NCI-H1092 treated with DMSO at 0.1 percent for 48 hours (cell line): ENCODE measurements at regions not wholly inside any gene's neighbourhood (a gene's known extent, or its start where the extent isn't known, plus 50 kb on each side); places are given as distances from the start of the nearest gene placed in this dataset.
"Not testable (repeated sequence)": the region's sequence is repeated elsewhere in the genome, so short reads cannot be mapped to it uniquely, and the experiment has no call there.

Experiments
- DNase-seq: peaks from one replicate; lab custom pipeline; 2025; lab: John Stamatoyannopoulos, UW

DNA sequence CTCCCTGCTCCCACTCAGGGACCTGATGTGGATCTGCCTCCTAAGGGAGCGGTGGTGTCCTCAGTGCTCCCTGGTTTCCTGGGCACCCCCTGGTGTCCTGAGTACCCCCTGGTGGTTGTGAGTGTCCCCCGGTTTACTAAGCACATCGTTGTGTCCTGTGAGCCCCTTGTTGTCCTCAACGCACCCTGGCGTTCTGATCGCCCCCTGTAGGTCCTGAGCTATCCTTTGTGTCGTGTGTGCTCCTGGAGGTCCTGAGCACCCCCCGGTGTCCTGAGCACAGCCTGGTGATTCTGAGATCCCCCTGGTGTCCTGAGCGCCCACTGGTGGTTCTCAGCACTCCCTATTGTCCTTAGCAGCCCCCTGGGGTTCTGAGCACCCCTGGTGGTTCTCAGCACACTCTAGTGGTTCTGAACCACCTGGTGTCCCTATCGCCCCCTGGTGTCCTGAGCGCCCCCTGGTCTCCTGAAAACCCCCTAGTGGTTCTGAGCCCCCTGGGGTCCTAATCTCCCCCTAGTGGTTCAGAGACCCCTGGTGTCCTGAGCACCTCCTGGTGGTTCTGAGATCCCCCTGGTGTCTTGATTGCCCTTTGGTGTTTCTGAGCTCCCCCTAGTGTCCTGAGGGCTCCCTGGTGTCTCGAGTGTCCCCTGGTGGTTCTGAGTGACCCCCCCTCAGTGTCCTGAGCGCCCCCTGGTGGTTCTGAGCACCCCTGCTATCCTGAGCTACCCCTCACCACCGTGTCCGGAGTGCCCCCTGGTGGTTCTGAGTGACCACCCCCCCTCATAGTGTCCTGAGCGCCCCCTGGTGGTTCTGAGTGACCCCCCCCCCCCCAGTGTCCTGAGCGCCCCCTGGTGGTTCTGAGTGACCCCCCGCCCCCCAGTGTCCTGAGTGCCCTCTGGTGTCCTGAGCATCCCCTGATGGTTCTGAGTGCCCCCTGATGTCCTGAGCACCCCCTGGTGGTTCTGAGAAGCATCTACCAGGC lies 615.1 kb downstream of the TMEM121 start:
- DNase-seq: no peak

GRCh38 chr14:106145731-106146130 lies 619.3 kb downstream of the TMEM121 start:
- DNase-seq: not testable (repeated sequence)

GRCh38 chr14:106153362-106153955 lies 627.1 kb downstream of the TMEM121 start:
- DNase-seq: peak; percentile 23

DNA sequence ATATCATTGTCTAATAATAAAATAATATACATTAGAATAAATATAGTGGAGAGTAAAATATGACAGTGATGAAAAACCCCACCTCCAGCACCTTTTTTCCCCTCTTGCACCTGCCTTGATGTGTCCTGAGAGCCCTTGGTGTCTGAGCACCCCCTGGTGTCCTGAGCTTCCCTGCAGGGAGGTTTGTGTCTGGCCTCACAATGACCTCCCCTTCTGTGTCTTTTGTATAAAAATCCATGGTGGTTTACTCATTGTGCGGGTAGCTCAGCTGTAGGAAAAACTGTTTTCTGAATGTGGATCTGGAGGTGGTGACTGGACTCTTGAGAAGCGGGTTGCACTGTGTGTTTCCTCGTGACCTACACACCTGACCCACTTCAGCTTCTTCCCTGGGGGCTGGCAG lies 636.9 kb downstream of the TMEM121 start:
- DNase-seq: no peak

- not testable (repeated sequence) for DNase-seq
These were observed 637.4 kb downstream of the TMEM121 start for GRCh38 chr14:106163812-106164211.

- DNase-seq: no peak
These were observed 639.8 kb downstream of the TMEM121 start for GRCh38 chr14:106166232-106166631.

DNA sequence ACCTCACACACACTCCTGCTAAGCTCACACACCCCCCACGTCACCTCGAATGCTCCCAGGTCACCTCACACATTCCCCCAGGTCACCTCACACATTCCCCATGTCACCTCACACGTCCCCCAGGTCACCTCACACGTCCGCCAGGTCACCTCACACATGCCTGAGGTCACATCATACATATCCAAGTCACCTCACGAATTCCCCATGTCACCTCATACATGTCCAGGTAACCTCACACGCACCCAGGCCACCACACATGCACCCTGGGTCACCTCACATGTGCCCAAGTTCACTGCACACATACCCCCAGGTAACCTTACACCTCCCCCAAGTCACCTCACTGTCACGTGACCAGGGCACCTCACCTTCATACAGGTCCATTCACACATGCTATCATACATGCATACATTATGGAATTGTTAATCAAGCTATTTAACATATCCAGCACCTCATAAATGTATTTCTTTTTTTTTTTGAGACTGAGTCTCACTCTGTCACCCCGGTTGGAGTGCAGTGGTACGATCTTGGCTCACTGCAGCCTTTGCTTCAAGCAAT lies 640.3 kb downstream of the TMEM121 start:
- DNase-seq: no peak

DNA sequence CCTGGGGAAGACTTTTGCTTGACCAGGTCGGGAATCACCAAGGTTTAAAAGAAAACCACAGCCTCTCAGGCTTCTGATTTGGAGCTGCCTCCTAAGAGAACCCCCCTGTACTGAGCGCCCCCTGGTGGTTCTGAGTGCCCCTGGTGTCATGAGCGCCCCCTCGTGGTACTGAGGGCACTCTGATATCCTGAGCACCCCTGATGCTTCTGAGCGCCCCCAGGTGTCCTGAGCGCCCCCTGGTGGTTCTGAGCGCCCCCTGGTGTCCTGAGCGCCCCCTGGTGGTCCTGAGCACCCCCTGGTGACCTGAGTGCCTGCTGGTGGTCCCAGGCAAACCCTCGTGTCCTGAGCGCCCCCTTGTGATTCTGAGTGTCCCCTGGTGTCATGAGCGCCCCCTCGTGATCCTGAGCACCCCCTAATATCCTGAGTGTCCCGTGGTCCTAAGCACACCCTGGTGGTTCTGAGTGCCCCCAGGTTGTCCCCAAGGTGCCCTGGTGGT lies 643.8 kb downstream of the TMEM121 start:
- DNase-seq: not testable (repeated sequence)

DNA sequence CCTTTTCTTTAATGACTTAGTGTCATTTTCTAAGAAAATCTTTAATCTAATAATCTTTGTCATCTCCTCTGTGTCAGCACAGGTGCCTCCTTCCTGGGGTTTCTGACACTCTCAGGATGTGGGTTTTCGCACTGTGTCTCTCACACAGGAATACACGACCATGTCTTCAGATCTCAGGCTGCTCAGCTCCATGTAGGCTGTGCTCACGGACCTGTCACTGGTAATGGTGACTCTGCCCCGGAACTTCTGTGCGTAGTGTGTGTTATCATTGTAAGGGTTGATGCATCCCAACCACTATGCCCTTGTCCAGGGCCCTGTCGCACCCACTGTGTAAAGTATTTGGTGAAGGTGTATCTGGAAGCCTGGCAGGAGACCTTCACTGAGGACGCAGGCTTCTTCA lies 647.8 kb downstream of the TMEM121 start:
- DNase-seq: no peak

GRCh38 chr14:106177266-106178246 lies 651.2 kb downstream of the TMEM121 start:
- not testable (repeated sequence) for DNase-seq

- no peak for DNase-seq
These were observed 653.4 kb downstream of the TMEM121 start for GRCh38 chr14:106179761-106180160.

GRCh38 chr14:106184771-106185170 lies 658.4 kb downstream of the TMEM121 start:
- not testable (repeated sequence) for DNase-seq

- DNase-seq: not testable (repeated sequence)
These were observed 658.9 kb downstream of the TMEM121 start for GRCh38 chr14:106185174-106185836.

DNA sequence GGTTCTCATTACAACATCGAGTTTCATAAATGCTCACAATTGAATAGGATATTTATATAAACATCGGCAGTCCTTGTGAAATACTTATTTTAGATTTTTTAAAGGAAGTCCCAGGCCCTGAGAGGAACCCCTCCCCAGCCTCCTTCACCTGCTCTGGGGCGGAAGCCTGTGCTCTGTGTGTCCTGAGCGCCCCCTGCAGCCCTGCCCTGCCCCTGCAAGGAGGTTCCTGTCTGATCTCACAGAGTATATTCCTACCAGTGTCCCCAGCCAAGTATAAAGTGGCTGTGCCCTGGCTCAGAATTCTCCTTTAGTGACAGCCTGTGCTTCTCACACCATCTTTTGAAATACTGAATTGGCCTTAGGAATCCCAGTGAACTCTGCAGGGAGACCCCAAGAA lies 659.5 kb downstream of the TMEM121 start:
- no peak for DNase-seq

DNA sequence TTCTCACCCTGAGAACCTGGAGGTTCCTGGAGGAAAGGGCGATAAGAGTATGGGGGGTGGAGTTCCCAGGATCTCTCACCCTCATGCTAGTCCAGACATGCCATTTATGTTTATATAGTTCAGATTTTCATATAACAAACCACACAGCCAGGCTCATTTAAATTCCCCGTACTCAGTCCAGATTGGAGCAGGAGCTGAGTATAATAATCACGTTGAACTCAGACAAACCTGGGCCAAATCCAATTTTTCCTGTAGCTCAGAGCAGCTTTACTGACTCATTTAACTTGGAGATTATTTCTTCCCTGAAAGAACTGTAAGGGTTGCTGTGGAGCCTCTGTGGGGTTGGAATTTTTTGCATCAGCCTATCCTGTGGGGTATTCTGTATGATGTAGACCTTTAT lies 660.8 kb downstream of the TMEM121 start:
- DNase-seq: no peak

DNA sequence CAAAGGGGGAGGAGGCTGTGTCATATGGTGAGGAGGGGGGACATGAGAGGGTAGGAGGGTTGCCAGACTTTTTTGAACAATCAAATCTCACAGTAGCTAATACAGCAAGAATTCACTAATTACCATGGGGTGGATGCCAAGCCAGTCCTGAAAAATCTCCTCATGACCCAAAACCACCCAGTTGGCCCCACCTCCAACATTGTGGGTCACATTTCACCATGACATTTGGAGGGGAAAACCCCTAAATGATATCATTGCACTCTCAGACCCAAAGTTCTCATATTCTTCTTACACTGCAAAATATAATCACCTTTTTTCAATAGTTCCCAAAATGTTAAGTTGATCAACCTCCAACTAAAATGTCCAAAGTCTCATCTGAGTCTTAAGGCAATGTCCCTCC lies 666.3 kb downstream of the TMEM121 start:
- not testable (repeated sequence) for DNase-seq

GRCh38 chr14:106196459-106196858 lies 670.1 kb downstream of the TMEM121 start:
- DNase-seq: not testable (repeated sequence)

DNA sequence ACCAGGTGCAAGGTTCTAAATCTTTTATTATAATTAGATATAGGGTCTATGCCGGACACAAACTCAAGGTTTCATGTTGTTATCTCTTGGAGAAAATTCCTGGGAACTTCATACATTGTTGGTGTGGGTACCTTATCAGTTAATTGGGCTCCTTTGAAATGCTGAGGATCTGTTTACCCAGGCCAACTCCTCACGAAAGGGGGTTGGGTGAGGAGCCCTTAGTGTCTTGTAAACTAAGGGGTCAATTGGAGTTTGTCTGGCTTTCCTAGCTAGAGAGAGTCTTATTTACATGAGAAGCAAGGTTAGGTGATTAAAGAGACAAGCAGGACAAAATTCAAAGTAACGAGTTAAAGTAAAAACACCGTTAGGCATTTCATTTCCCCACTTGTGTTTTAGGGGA lies 670.9 kb downstream of the TMEM121 start:
- not testable (repeated sequence) for DNase-seq

- DNase-seq: no peak
These were observed 672.7 kb downstream of the TMEM121 start for GRCh38 chr14:106199097-106199496.

DNA sequence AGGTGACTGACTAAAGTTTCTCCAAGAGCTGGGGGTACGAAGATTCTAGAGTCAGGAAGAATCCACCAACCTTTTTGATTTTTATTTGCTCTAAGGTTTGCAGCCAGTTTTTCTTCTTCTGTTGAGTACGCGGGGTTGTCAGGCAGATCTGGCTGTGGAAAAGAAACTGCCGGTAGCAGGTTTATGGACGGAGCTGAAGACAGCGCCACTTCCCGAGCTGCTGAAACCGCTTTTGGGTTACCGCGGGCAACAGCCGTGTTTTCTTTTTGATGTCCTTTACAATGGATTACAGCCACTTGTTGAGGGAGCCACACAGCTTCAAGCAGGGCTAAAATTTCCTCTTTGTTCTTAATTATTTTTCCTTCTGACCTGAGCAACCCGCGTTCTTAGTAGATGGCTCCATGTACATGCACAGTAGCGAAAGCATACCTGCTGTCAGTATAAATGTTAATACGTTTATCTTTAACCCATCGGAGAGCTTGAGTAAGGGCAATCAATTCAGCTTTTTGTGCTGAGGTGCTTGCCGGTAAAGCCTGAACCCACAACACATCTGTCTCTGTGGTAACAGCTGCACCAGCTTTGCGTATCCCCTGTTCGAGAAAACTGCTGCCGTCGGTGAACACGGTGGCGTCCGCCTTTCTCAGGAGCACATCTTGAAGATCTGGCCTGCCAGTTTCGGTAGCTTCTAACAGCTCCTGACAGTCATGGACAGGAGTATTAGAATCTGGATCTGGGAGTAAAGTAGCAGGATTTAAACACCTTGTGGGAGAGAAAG lies 674.3 kb downstream of the TMEM121 start:
- no peak for DNase-seq
